Mammary epithelial cell (primary cell): ENCODE measurements at regions not wholly inside any gene's neighbourhood (a gene's known extent, or its start where the extent isn't known, plus 50 kb on each side); places are given as distances from the start of the nearest gene placed in this dataset.

ENCODE experiments used
- EZH2 ChIP-seq: IDR thresholded peaks from 2 replicates; pipeline ENCODE4 v1.6.1; 2012; ENCODE audit warnings: low read length, inconsistent platforms, borderline replicate concordance
- TF ChIP-seq, protein P1 (sequence below), 2 donors: IDR thresholded peaks in 1 of 2; conservative IDR thresholded peaks in 1 of 2; 2 replicates each; pipeline ENCODE4 v1.5.1; 2011 to 2012; ENCODE audit warnings: inconsistent platforms in 2 of 2, low read length in 2 of 2, mild to moderate bottlenecking in 2 of 2, control low read depth in 1 of 2, low read depth in 1 of 2; ENCODE audit not compliant: insufficient read depth in 1 of 2; ENCODE audit errors: extremely low read depth in 1 of 2

GRCh38 chr13:90170208-90170607 lies 1177.3 kb upstream of the MIR17HG start:
- TF ChIP-seq, protein P1, sequence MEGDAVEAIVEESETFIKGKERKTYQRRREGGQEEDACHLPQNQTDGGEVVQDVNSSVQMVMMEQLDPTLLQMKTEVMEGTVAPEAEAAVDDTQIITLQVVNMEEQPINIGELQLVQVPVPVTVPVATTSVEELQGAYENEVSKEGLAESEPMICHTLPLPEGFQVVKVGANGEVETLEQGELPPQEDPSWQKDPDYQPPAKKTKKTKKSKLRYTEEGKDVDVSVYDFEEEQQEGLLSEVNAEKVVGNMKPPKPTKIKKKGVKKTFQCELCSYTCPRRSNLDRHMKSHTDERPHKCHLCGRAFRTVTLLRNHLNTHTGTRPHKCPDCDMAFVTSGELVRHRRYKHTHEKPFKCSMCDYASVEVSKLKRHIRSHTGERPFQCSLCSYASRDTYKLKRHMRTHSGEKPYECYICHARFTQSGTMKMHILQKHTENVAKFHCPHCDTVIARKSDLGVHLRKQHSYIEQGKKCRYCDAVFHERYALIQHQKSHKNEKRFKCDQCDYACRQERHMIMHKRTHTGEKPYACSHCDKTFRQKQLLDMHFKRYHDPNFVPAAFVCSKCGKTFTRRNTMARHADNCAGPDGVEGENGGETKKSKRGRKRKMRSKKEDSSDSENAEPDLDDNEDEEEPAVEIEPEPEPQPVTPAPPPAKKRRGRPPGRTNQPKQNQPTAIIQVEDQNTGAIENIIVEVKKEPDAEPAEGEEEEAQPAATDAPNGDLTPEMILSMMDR (conservative IDR thresholded peaks at IDR 0.05 in 1 of 2, IDR thresholded peaks at IDR 0.05 in 1 of 2; ENCODE audit: extremely low read depth in 1 of 2, insufficient read depth in 1 of 2, low read depth in 1 of 2, low read length in 2 of 2), result no peak
- TF ChIP-seq EZH2, result no peak
